ENCODE measurements at regions not wholly inside any gene's neighbourhood (a gene's known extent, or its start where the extent isn't known, plus 50 kb on each side); places are given as distances from the start of the nearest gene placed in this dataset.

DNA sequence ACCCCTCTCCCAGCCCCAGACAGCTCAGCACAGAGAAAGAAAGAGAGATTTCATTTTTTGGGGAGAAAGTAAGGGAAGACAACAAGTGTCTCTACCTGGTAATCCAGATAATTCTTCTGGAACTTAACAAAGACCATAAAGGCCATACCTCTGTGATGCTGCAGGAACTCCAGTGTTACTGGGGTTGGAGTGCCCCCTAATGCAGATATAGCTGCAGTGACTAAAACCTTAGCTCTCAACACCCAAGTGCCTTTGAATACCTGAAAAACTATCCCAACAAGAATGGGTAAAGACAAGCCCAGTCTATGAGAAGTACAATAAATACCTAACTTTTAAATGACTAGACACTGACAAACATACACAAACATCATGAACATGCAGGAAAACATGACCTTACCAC, 365.3 kb upstream of the PTCHD4 start:
- DNase-seq, result no peak

DNA sequence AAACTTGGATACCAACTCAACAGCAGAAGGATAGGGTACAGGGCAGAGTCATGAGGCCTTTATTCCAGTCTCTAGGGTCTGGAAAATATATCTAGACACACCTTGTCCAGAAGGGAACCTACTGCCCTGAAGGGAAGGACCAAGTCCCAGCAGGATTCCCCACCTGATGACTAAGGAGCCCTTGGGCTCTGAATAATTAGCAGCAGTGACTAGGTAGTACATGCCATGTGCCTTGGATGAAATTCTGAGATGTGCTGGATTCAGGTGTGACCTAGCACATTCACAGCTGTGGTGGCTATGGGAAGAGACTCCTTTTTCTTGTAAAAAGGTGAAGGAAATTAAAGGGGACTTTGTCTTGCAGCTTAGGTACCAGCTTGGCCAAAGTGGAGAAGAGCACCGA, 364.3 kb upstream of the PTCHD4 start:
- DNase-seq, result no peak

DNA sequence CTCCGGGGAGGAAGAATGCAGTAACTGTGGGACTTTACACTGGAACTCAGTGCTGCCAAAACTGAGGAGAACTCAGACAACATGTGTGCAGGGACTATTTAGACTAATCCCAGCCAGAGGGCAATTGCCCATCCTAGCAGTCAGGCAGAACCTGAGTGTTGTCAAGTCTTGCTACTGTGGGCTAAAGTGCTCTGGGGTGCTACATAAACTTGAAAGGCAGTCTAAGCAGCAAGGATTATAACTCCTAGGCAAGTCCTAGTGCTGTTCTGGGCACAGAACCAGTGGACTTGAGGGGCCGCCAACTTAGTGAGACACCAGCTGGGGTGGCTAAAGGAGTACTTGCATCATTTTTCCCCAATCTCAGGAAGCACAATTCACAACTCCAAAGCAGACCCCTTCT, 363.8 kb upstream of the PTCHD4 start:
- peak; percentile 19 for DNase-seq

DNA sequence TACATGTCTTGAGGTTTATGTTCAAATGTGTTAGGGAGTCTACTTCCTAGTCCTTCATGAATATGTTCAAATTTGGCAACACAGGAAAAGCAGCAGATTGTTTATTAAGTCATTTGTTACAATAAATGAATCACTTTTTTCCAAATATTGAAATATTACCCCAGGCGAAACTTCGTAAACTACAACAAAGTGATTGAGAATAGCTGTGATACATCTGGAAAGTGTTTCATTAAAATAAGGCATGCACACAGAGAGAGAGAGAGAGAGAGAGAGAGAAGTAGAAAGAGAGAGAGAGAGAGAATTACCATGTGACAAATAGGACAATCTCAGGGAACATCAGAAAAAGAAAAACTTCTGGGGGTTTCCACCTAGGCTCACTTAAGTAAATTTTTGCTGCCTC, 363.1 kb upstream of the PTCHD4 start:
- DNase-seq, result no peak

DNA sequence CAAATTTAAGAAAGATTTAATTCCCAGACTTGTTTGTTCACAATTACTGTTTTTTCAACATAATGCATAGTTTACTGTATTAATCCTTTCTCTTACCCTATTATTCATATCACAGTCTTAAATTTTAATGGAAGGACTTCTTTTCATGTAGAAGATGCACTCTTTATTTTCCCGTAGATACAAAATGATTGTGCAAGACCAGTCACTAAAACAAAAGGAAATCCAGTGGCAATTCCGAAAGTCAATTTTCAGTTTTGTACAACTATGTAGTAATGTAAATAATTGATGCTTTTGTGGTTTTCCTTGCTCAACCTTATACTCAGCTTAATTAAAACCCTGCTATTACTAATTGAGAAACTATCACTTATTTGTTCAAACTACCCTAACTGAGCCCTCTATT, 361.5 kb upstream of the PTCHD4 start:
- DNase-seq, result no peak

DNA sequence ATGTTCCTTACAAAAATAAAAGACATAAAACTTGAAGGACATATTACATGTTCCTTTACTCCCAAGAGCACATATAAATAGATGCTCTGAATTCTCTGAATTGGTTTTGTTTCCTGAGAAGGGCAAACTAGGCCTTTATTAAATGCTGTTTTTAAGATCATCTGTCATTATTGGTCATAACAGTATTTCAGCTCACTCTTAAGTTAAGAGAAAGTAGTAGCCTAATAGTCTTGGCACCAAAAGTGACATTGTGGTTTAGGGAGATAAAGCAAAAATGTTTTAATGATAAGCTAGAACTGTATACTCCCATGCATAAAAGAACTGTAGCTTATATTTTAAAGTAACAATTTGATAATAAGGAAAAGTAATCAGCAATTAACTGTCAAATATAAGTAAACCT, 361.1 kb upstream of the PTCHD4 start:
- no peak for DNase-seq

DNA sequence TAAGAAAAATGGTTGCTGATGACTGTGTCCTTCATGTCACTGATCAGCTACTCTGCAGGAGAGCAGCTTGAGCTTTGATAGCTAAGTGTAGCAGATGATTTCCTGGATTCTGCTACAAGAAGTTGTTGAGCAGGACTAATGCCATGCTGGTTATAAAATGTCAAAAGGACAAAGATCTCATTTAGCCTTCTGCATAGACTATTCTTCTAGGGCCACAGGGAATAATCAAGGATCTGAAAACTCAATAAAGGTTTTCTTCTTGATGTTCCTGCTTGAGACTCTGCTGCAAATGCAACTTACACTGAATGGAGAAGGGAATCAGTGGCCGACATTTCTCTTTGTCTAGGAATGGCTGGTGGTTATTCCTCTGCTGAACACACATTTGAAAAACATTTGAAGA, 360.3 kb upstream of the PTCHD4 start:
- no peak for DNase-seq

DNA sequence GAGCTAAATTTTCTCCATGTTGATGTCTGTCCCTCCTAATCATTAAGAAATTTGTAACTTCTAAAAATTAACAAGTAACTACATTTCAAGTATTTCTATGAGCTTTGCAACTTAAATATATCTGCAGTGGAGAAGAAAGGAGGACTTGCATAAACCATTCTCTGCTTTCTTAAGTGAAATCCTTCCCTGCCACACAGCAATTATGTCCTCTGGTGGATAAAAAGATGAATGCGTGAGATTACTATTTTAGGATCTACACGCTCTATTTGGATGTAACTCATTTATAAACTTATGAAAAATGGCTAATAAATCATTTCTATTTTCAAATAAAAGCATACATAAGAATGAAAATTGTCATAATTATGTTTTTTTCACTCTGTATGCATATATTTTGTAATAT, 338.0 kb upstream of the PTCHD4 start:
- DNase-seq, result no peak

DNA sequence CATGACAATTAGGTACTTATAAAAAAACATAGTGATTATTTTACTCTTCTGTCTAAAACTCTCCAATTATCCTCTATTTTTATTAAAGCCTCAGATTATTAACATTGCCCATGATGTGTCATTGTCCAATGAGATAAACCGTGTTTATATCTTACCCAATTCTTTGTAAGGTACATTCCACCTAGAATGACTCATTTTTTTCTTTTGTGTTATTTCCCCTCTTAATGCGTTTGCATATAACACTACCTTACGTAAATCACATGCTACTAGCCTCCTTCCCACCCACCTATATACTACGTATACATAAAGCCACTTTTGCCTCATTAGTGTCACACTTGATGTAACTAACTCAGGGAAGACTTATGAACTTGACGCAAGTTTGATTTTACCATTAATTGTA, 336.3 kb upstream of the PTCHD4 start:
- DNase-seq, result no peak

DNA sequence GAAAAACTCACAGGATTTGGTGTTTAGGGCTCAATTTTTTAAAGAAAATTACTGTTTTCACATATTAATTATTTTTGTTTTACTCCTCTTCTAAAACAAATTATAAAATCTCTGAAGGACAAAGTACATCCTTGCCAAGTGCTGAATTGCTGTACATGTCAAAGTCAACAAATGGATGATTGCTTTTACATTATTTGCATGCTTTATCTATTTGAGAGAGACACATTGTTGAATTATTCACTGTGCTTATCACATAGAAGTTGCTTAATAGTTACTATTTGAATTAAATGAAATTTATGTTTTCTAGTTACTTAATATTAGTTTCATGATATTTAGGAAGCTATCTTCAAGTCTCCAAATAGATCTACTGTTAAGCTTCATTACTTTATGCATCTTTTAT, 318.6 kb upstream of the PTCHD4 start:
- no peak for DNase-seq

DNA sequence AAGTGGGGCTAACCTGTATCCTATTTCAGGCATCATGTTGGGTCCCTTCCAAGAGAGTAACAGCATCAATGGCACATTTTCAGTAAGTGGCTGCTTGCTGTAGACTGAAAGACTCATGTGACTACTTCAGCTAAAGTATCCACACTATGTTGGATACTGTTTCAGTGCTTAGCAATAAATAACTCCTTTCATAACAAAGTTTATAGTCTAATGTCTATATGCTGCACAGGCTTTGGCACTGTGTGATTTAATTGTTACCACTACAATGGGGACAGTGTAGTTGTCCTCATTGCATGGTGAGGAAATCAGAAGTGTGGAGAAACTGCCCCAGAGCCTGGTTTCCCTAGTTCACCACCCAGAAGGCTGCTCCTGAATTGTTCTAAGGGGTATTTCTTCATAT, 318.0 kb upstream of the PTCHD4 start:
- no peak for DNase-seq

DNA sequence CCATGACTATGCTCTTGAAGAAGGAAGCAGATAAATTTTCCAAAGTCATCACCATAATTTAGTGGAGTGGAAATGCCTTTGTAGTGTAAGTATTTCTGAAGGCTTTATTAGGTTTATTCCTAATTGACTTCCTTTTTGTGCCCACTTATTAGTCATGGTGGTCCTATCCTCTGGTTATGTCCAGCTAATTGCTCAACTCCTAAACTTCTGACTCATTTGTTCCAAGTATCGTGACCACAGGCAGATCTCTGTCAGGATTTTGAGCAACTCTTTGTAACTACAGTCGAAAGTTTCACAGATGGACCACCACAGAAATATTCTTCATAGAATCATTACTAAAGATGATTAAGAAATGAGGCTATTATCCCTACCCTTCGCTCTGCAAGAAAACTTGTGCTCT, 315.6 kb upstream of the PTCHD4 start:
- no peak for DNase-seq

DNA sequence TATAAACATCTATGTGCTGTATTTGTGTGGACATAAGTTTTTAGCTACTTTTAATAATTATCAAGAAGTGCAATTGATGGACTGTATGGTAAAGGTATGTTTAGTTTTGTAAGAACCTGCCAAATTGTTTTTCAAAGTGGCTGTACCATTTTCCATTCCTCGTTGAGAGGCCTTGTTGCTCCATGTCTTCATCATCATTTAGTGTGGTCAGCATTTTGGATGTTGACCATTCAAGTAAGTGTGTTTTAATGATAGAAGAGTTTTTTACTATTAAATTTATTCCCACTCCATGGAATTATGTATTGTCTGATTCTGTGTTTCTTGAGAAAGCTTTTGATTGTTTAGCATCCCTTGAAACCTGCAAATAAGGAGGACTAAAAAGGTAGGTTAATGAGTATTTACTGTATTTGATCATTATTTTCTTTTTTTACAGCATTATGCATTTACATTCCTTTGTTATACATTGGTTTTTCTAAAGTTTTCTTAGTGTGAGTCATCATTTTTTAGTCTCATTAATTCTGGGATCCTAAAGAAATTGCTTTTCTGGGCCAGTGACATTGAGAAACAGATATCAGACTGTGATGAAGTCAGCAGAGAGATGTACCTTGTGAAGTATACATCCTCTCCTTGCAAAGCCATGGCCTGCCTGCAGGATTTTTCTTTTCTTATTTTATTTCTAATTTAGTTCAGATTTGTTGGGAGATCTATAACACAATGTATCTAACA, 312.8 kb upstream of the PTCHD4 start:
- DNase-seq, result no peak

DNA sequence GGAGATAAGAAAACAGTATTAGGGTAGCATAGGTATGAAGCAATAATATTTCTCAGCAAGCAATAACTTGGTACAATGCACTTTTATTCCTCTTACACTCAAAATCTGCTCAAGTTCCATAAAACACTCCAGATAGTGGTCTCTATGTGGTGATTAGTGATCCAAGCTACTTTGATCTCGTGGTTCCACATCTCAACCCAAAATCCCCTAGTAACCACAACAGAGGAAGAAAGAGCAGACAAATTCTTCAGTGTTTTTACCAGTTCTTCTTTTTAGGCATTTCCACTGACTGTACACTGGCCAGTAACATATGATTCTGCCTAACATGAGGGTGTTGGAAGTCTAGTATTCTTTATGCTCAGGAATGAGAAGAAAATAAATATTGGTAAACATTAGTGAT, 309.0 kb upstream of the PTCHD4 start:
- DNase-seq, result no peak

DNA sequence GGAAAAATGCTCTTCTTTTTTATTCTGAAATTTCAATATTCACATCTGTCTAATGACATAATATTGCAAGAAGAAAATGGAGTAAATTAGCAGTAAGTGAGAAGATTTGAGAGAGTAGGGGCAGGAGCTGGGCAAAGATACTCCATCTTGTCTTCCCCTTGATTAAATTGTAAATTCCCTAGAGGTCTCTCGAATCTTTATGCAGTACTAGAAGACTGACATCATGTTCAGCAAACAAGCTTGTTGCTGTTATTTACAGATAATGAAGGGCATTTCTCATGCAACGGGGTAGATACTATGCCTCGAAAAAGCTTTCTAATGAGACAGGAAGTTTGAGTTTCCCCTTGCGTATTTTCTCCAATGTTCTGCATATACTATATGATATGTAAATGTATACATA, 306.9 kb upstream of the PTCHD4 start:
- DNase-seq, result no peak

DNA sequence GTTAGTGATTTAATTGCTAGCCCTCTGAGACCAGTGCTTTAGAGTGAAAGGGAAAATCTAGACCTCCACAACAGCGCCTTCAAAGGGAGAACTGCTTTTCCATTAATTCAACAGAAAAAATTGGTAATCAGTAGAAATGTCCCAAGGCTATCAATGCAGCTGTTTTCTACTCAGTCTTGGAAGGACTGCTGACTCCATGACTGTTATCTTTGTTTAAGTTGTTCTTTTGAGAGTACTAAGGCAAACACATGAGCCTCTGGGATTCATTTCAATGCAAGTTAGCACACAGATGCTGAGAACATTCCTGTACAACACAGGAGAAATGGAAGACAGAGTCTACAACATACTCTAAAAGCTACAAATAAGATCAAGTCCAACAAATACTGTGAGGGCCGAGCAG, 301.7 kb upstream of the PTCHD4 start:
- no peak for DNase-seq

DNA sequence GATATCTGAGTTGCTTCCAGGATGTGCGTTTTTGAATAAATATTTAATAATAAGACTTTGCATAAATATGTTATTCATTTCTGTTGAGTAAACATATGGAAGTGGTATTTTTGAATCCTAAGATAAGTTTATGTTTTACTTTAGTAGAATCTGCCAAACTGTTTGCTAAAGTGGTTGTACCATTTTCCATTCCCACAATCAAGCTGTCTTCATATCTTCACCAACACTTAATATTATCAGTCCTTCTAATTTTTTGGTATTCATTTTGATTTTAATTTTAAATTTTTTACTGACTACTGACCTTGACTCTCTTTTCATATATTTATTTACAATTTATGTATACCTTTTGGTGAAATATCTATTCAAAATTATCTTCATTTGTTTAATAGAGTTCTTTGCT, 293.9 kb upstream of the PTCHD4 start:
- no peak for DNase-seq

DNA sequence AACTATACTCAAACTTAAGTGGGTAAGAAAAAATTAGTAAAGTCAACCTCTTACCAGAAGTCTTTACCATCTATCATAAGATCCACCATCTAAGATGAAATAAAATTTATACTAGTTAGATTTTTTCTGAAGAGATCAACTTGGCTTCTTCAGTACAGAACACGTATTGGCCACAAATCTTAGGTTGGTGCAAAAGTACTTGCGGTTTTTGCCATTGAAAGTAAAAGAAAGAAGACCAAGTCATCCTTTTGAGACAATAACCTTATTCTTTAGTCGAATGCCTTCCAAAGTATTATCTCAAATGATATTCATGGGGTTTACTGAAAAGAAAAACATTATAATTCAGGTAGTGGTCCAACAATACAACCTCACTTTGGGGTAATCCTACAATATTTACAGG, 292.6 kb upstream of the PTCHD4 start:
- DNase-seq, result no peak

DNA sequence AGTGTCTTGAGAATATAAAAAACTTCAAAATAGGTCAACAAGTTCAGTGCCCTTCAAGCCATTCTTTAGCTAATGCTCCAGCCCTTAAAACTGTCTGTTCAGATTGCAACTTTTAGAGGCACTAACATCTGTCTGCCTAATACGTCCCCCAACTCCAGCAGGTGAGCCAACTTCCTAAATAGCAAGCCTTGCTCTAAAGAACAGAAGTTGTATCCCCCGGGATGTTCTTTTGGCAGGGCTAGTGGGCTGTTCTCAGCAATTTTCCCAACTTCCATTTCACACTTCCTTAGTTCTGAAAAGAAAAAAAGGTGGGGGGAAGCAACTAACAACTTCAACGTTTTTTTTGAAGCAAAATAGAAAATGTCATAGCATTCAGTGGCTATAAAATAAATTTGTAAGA, 290.0 kb upstream of the PTCHD4 start:
- peak; percentile 80 for DNase-seq

DNA sequence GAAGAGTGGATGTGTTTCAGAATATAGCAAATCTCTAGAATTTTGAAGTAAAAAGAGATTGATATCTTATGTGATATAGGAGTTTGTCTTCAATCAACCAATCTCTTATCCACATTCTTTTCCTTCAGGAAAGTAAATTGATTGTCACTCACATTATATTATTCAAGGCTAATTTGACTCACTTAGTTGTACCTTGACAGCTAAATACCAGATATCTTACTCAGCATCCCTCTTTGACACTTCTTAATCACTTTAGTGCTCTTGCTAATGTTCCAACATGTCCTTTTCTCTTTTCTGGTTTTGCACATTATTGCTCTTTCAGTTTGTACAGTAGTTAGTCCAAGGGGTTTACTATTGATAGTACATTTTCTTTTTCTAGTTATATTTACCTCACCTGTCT, 286.9 kb upstream of the PTCHD4 start:
- DNase-seq, result no peak

DNA sequence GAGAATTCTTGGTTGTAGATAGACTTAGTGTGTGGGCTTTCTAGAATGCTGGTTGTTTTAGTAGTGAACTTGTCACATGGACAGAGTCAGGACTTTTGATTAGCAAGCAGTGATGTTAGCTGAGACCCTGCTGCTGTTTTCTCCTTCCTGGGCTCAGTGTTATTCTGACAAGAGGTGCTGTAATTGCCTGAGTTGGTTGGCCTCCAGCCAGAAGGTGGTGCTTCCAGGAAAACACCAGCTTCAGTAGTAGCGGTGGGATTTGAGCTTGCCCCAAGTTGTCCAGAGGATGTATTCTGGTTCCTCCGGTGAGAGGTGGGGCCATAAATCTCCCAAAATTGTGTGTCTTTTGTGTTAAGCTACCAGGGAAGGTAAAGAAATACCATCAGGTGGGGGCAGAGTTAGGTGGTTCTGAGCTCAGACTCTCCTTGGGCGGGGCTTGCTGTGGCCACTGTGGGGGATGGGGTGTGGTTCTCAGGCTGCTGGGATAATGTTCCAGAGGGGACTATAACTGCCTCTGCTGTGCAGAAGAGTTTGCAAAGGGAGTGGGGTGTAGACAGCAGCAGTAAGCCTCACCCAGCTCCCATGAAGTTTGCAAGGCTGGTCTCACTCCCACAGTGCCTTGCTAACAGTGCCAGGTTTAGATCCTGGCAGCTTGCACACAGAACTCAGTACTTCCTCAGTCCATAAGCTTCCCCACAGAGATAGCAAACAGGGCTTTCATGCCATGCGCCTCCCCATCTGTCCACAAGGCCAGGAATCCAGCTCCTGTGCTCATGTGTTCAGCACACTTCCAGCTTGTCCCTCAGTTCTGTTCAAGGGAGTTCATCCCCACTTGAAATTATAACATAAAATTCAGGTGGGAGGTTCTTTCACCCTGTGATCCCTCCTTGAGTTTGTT, 278.4 kb upstream of the PTCHD4 start:
- DNase-seq, result no peak

DNA sequence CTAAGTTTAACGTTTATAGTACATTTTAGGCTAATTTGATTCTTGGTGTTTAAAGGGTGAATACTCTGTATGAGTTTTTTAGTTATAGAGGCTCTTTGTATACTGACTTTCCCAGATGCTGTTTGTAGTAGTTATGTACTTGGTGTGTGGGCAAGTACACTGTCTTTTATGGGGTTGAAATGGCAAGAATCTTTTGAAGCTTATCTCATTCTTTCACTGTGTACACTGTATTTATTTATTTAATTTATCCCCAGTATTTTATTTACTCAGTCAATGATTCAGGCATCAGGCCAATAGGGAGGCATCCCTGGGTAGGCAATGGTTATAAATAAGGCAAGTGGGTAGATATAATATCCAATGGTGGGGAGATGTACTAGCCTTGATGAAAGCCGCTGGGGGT, 277.0 kb upstream of the PTCHD4 start:
- no peak for DNase-seq

DNA sequence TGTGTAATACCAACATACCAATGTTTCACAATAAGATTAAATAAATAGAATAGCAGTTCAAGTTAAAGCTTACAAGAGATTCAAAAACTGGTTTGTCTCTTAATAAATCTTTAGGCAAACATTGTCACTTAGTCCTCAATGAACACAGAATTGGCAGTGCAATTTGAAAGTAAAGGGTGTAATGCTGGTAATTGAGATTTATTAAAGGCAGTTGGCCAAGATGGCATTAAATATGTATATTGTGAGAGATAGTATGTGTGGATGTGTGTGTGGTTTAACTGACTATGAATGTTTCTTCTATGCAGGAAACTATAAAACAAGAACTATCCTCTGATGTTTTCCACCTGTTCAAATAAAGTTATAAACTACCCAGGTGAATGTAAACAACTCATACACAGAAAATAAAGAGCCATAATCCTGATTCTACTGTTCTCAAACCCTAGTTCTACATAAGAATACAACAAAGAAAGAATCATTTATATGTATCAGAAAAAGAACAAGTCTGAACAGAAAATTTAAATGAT, 267.9 kb upstream of the PTCHD4 start:
- no peak for DNase-seq

DNA sequence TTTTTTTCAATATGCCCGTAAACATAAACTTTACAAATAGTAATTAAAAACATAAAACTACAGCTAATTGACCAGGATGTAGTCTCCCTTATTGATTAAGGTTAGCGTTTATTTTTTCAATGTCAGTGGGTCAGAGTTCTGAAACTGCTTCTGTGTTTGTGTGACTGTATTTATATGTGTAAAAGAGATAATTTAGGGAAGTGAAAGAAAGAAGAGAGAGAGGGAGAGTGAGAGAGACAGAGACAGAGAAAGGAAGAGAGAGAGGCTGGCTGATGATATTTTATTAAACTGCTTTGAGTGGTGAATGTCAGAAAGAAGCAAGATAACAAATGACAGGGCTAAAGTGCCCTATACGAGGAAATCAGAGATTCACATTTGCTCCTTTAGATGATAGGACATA, 266.1 kb upstream of the PTCHD4 start:
- no peak for DNase-seq

All from right hindlimb (tissue), 1 donor.